DMS53 treated with DMSO at 0.1 percent for 48 hours (cell line): ENCODE measurements at regions not wholly inside any gene's neighbourhood (a gene's known extent, or its start where the extent isn't known, plus 50 kb on each side); places are given as distances from the start of the nearest gene placed in this dataset.
"Not testable (repeated sequence)": the region's sequence is repeated elsewhere in the genome, so short reads cannot be mapped to it uniquely, and the experiment has no call there.

Source experiments
- DNase-seq: peaks from one replicate; lab custom pipeline; 2025; ENCODE audit not compliant: unreplicated experiment; lab: John Stamatoyannopoulos, UW

DNA sequence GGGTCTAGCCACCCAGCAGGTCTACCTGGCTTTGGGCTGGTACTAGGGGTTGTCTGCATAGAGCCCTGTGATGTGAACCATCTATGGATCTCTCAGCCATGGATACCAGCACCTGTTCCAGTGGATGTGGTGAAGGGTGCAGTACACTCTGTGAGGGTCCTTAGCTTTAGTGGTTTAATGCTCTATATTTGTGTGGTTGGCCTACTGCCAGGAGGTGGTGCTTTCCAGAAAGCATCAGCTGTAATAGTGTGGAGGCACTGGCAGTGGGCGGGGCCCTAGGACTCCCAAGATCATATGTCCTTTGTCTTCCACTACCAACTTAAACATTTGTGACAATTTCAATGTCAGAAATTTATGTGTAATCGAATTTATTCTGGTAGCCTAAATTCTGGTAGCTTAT is 1065.1 kb downstream of the RPIA start:
- not testable (repeated sequence) for DNase-seq

DNA sequence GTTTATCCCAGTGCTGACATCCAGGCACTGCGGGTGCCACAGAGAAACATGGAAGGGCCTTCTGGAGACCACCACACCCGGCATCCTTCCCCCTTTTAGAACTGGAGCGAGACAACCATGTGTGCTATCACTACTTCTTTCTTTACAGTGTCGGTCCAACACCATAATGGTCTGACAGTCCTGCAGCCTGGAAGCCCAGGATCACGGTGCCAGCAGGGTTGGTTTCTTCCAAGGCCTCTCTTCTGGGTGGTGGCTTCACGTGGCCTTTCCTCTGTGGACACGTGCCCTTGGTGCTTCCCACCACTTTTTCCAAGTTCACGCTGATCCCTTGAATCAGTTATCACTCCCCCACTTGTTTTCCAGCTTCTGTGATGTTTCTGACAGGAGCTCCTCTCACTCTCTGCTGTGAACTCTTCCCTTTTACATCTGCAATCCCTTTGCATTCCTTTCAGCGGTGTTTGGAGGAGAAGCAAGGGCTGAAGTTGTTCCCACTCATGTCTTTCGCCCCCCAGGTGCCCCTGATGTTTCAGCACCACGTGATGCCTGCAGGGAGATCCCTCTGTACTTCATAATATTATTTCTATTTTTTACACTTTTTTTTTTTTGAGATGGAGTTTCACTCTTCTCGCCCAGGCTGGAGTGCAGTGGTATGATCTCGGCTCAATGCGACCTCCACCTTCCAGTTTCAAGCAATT is 1067.0 kb downstream of the RPIA start:
- DNase-seq: not testable (repeated sequence)

- DNase-seq: not testable (repeated sequence)
Observed at GRCh38 chr2:89760762-89761161, 1069.3 kb downstream of the RPIA start.

- DNase-seq: not testable (repeated sequence)
Observed at GRCh38 chr2:89761171-89761570, 1069.7 kb downstream of the RPIA start.

GRCh38 chr2:89761863-89762262 is 1070.4 kb downstream of the RPIA start:
- not testable (repeated sequence) for DNase-seq

- not testable (repeated sequence) for DNase-seq
Observed at GRCh38 chr2:89762461-89763253, 1071.2 kb downstream of the RPIA start.

DNA sequence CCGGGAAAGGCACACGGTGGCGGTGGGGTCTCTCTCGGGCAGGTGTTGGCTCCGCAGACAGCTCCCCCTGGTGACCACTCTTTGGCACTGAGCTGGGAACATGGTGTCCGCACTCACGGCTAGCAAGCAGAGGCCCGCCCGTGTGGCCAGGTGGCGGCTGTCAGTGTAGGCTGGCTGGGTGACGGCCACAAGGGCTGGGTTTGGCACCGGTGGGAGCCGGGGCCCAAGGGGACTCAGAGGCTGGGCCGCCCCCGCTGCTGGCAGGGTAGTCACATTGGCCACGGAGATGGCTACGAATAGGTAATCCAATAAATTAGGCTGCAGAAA is 1071.7 kb downstream of the RPIA start:
- DNase-seq: no peak

DNA sequence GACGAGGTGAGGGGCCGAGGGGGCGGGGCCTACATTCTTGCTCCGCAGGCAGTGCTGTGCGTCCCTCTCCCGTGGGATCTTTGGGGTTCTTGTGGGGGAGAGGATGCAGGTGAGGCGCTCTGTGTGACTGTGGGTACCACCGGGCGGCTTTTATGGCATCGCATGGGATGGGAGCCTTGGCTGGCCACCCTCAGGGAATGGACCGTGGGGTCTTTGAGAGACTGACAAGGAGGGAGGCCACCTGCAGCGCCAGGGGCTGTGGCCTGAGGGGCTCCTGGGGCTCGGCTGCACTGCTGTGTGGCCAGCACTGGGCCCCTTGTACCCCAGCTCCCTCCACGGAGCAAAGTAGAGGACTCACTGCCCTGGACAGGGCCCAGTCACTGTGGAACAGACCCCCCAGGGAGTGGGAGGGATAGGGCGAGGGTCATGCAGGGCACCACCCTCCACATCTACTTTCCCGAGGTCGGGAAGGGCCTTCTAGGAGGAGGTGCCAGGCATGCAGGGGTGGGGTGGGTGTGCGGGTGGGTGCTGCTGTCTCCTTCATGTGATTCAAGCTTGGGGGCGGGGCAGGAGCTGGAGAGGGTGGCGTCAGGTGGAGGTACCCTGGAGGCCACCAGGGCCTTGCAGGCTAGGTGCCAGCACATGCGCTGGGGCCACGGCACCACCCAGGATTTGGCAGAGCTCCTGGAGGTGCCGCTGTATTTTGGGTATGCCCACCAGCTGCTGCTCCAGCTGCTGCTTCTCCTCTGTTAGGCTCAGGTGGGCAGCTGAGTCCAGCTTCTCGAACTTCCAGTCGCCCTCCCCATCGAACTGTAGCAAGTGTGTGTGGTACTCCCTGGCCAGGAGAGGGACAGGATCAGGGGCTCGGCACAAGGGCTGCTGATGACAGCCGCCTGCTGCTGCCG is 1072.4 kb downstream of the RPIA start:
- no peak for DNase-seq

DNA sequence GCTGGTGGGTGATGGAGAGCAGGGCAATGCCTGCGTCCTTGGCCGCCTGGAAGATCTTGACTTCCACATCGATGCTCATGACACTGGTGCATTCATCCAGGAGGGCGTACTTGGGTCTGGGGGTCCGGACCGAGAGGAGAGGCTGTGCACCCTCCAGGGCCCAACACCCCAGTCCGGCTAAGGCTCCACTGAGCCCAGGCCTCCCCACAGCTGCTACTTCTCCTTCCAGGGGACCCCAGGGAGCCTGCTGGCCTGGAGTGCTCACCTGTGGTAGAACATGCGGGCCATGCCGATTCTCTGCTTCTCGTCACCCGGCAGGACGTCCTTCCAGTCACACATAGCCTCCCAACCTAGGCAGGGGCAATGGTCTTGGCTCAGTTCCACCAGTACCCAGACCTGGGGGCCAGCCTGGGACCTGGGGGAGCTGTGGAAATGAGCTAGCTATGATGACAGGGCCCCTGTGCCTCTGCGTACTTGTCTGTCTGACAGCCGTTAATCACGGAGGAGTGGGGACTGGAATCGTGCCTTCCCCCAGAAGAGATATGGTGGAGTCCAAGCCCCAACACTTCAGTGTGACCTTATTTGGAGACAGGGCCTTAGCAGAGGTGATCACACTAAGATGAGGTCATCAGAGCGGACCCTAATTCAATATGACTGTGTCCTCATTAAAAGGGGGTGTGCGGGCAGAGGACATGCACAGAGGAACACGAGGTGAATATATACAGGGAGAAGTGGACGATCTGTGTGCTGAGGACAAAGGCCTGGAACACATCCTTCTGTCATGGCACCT is 1073.3 kb downstream of the RPIA start:
- not testable (repeated sequence) for DNase-seq

- not testable (repeated sequence) for DNase-seq
Observed at GRCh38 chr2:89765361-89765718, 1073.9 kb downstream of the RPIA start.

GRCh38 chr2:89766141-89766990 is 1074.9 kb downstream of the RPIA start:
- DNase-seq: not testable (repeated sequence)

DNA sequence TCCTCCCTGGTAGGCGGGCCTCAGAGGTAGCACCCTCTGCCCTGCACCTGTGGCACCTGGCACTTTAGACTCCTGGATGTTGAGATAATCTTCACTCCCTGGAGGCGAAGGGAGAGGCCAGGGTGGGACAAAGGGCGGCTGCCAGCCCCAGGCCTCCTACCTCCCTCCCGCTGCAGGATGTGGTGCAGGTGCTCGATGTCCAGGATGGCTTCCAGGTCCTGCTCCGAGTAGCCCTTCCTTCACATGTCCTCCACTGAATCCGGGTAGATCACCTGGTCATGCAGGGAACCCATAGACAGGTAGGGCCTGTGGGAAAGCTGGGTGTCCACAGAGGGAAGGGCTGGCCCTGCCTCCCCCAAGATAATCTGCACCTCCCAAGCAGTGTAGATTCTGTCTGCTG is 1075.6 kb downstream of the RPIA start:
- not testable (repeated sequence) for DNase-seq

- no peak for DNase-seq
Observed at GRCh38 chr2:89767572-89768435, 1076.3 kb downstream of the RPIA start.

GRCh38 chr2:89775885-89776284 is 1084.4 kb downstream of the RPIA start:
- DNase-seq: no peak

DNA sequence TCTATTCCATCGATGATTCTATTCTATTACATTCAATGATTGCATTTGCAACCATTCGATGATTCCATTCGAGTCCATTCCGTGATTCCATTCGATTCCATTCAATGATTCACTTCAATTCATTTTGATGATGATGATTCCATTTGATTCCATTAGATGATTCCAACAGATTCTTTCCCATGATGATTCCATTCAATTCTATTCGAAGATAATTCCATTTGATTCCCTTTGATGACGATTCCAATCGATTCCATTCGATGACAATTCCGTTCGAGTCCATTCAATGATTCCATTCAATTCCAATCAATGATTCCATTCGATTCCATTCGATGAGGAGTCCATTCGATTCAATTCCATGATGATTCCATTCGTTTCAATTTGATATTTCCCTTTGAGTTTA is 1088.8 kb downstream of the RPIA start:
- no peak for DNase-seq

GRCh38 chr2:89781962-89782361 is 1090.5 kb downstream of the RPIA start:
- no peak for DNase-seq

DNA sequence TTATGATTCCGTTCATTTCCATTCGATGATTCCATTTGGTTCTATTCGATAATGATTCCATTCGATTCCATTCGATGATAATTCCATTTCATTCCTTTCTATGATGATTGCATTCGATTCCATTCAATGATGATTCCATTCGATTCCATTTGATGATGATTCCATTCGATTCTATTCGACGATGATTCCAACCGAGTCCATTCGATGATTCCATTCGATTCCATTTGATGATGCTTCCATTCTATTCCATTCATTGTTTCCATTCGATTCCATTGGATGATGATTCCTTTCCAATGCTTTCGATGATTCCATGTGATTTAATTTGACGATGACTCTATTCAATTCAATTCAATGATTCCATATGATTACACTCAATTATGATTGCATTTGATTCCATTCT is 1093.5 kb downstream of the RPIA start:
- DNase-seq: no peak

DNA sequence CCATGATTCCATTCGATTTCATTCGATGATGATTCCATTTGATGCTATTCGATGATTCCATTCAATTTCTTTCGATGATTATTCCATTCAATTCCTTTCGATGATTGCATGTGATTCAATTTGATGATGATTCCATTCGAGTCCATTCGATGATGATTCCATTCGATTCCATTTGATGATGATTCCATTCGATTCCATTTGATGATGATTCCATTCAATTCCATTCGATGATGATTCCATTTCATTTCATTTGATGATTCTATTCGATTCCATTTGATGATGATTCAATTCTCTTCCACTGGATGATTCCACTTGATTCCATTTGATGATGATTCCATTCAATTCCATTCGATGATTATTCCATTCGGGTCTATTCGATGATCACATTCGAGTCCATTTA is 1094.1 kb downstream of the RPIA start:
- not testable (repeated sequence) for DNase-seq

DNA sequence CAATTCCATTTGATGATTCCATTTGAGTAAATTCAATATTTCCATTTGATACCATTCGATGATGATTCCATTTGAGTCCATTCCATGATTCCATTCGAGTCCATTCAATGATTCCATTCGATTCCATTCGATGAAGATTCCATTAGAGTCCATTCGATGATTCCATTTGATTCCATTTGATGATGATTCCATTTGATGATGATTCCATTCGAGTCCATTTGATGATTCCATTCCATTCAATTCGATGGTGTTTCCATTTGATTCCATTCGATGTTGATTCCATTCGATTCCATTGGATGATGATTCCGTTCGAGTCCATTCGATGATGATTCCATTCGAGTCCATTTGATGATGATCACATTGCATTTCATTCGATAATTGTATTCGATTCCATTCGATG is 1095.2 kb downstream of the RPIA start:
- not testable (repeated sequence) for DNase-seq
